ENCODE measurements at regions not wholly inside any gene's neighbourhood (a gene's known extent, or its start where the extent isn't known, plus 50 kb on each side); places are given as distances from the start of the nearest gene placed in this dataset.
"Not testable (repeated sequence)": the region's sequence is repeated elsewhere in the genome, so short reads cannot be mapped to it uniquely, and the experiment has no call there.

- DNase-seq: no peak
Measured at GRCh38 chr18:60007661-60008060, 107.9 kb downstream of the PMAIP1 start.

DNA sequence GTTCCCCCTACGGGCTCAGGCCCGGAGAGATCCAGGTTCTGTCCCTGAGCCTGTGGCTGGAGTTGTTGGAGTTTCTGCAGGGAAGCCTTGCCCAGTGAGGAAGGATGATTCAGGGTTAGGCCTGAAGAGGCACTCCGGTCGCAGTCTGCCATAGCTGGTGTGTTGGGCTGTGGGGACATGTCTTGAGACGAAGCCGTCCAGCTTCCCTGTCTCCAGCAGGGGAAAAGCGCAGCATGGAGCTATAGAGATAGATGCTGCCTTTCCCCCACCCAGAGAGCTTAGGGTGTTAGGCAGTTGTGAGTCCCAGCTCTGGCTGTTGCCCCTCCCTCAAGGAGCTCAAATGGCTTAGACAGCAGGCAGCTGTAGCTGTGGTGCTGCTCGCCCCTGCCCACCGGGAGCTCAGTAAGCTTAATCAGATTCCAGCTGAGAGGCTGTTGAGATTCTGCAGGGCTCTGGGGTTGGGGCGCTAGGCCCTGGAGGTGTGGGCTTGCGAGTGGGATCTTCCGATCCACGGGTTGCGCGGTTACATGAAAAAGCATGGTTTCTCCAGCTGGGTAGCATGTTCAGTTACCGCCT, 103.9 kb downstream of the PMAIP1 start:
- DNase-seq: no peak

GRCh38 chr18:59996370-59996966, 96.7 kb downstream of the PMAIP1 start:
- DNase-seq: no peak

GRCh38 chr18:59994357-59994756, 94.6 kb downstream of the PMAIP1 start:
- no peak for DNase-seq

DNA sequence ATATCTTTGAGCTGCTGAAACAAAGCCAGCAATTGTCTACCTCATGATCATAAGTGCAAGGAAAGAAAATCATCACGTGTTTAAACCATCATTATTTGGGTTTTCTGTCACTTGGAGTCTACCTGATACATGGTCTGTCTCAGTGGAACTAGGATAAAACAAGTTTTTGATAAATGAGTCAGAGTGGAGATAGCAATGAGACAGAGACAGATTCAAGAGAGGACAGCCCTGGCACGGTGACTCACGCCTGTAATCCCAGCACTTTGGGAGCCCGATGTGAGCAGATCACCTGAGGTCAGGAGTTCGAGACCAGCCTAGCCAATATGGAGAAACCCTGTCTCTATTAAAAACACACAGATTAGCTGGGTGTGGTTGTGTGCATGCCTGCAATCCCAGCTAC, 93.8 kb downstream of the PMAIP1 start:
- no peak for DNase-seq

- DNase-seq: no peak
Measured at GRCh38 chr18:59990121-59990823, 90.5 kb downstream of the PMAIP1 start.

- peak; percentile 46 for DNase-seq
Measured at GRCh38 chr18:59988098-59988706, 88.4 kb downstream of the PMAIP1 start.

- DNase-seq: no peak
Measured at GRCh38 chr18:59987102-59987501, 87.3 kb downstream of the PMAIP1 start.

DNA sequence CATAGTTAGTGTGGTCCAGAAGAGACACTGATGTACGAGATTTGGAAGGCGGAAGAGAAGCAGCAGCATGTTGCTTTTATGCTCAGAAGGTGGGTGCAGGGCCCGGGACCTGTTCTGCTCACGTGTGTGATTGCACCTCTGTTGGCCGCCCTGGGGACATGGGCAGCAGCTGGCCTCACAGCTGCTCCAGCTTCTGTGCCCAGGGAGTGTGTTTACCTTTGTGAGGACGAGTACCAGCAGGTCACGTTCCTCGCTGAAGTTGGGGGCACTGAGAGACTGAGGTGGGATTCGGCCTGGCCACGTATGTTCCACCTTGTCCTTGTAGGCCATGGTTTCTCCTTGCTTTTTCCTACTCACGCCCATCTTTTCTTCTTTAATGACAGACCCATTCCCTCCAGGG, 86.3 kb downstream of the PMAIP1 start:
- DNase-seq: no peak

DNA sequence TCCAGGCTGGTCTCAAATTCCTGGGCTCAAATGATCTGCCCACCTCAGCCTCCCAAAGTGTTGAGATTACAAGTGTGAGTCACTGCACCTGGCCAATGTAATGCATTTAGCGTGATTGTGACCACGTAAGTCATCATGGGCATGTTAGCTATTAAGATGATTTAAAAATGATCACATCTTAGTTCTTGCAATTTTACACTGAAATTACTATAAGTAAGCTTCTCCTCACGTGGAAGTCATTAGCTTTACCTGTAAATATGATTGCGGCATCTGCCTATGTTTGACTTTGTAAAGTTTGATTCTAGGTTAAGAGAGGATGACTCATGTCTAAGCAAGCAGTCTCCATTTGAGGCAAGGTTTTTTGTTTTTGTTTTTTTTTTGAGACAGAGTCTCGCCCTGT, 85.5 kb downstream of the PMAIP1 start:
- no peak for DNase-seq

DNA sequence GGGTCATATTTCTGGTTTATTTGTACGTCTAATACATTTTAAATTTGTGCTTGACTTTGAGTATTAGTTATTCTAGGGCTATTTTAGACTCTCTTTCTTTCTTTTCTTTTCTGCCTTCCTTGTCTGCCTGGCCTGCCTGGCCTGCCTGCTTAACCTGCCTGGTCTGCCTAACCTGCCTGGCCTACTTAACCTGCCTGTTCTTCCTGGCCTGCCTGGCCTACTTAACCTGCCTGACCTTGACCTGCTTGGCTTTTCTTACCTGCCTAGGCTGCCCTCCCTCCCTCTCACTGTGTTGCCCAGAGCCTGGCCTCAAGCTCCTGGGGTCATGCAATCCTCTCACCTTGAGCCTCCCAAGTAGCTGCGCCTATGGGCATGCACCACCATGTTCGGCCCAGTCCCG, 83.7 kb downstream of the PMAIP1 start:
- DNase-seq: no peak

- DNase-seq: no peak
Measured at GRCh38 chr18:59980188-59980637, 80.4 kb downstream of the PMAIP1 start.

GRCh38 chr18:59971871-59972428, 72.2 kb downstream of the PMAIP1 start:
- DNase-seq: no peak

DNA sequence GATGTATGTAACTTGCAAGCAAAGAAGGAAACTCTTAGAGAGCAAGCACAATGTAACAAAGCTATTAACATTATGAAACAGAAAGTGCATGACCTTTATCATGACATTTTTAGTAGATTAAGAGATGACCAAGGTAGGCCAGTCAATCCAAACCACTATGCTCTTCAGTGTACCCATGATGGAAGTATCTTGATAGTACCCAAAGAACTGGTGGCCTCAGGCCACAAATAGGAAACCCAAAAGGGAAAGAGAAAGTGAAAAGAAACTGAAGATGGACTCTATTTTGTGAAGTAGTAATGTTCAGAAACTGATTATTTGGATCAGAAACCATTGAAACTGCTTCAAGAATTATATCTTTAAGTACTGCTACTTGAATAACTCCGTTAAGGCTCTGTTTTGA, 71.3 kb downstream of the PMAIP1 start:
- DNase-seq: not testable (repeated sequence)

DNA sequence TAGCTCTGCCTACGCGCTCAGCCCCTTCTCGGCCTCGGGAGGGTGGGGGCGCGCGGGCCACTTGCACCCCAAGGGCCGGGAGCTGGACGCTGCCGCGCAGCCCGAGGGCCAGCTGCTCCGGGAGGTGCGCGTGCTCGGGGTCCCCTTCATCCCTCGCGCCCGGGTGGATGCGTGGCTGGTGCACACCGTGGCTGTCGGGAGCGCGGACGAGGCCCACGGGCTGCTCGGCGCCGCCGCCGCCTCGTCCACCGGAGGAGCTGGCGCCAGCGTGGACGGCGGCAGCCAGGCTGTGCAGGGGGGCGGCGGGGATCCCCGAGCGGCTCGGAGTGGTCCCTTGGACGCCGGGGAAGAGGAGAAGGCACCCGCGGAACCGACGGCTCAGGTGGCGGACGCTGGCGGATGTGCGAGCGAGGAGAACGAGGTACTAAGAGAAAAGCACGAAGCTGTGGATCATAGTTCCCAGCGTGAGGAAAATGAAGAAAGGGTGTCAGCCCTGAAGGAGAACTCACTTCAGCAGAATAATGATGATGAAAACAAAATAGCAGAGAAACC, 69.8 kb downstream of the PMAIP1 start:
- not testable (repeated sequence) for DNase-seq

- DNase-seq: no peak
Measured at GRCh38 chr18:59968583-59968982, 68.8 kb downstream of the PMAIP1 start.

DNA sequence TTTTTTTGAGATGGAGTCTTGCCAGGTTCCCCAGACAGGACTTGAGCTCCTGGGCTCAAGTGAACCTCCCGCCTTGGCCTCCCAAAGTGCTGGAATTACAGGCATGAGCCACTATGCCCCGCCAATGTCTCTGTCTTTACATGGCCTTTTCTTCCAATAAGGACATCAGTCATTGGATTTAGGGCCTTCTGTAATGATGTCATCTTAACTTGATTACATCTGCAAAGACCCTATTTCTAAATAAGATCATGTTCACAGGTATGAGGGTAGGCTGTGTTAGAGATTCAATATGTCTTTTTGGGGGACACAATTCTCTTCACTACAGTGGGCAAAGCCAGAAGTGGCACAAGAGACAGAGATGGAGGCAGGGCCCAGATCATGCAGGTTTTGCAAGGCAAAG, 68.1 kb downstream of the PMAIP1 start:
- DNase-seq: no peak

DNA sequence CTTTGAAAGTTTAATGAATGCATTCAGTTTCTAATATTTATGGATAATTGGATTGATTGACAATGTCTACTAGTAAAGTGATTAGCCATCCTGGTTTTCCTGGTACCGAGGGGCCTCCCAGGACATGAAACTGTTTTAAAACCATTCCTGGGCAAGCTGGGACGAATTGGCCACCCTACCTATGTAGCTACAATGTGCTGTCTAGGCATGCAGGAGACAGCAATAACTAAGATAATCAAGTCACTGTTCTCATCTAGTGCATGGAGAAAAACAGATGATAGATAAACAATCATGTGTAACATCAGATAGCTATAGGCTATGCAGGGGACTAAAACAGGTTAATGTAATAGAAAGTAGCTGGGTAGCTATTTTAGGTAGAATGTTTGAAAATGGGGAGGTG, 67.1 kb downstream of the PMAIP1 start:
- DNase-seq: no peak

- no peak for DNase-seq
Measured at GRCh38 chr18:59963229-59963628, 63.4 kb downstream of the PMAIP1 start.

- DNase-seq: no peak
Measured at GRCh38 chr18:59961070-59961469, 61.3 kb downstream of the PMAIP1 start.

DNA sequence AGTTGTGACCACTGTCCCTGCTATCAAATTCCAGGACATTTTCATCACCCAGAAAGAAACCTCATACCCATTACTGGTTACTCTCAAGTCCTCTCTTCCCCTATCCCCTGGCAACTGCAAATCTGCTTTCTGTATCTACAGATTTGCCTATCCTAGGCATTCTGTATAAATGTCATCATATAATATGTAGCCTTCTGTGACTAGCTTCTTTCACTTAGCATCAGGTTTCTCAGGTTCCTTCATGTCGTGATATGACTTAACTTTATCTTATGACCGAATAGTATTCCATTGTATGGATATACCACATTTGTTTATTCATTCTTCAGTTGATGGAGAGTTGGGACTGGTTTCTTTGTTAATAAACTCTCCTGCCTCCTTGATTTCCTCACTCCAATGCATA, 60.5 kb downstream of the PMAIP1 start:
- no peak for DNase-seq

- DNase-seq: no peak
Measured at GRCh38 chr18:59959606-59960005, 59.8 kb downstream of the PMAIP1 start.

DNA sequence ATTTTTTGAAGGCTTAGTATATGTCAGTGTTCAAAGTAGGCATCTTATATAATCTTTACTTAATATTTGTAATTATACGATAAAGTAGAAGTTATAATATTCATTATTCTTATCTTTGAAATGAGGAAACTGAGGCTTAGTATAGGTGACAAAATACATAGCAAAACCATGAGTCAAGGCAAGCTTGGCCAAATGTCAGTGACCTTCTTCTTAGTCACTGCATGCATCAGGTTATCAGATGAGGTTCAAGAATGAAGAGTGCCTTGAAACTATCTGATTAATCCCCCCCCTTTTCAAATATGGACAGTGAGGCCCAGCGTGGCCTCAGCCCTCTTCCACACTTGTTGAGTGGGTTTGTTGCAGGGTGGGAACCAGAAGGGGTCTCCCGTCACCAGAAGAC, 59.3 kb downstream of the PMAIP1 start:
- DNase-seq: no peak

Measured in stimulated activated CD4-positive, alpha-beta T cell treated with anti-CD3 and anti-CD28 coated beads, Interleukin-1b, Interleukin-23, amount 100 ng/mL, for 48 hours (primary cell).